GM18511 (cell line): ENCODE measurements at regions not wholly inside any gene's neighbourhood (a gene's known extent, or its start where the extent isn't known, plus 50 kb on each side); places are given as distances from the start of the nearest gene placed in this dataset.
"Not testable (repeated sequence)": the region's sequence is repeated elsewhere in the genome, so short reads cannot be mapped to it uniquely, and the experiment has no call there.

Experiments
- ATAC-seq: cut with Tn5 transposase; IDR thresholded peaks from one replicate; pipeline ENCODE4 v1.9.1; 2021; ENCODE audit warnings: mild to moderate bottlenecking, moderate library complexity; ENCODE audit not compliant: unreplicated experiment

GRCh38 chr12:25341877-25342276 is 91.1 kb upstream of the KRAS start:
- ATAC-seq, result not testable (repeated sequence)

GRCh38 chr12:25337916-25338315 is 87.2 kb upstream of the KRAS start:
- no peak for ATAC-seq

GRCh38 chr12:25332143-25332542 is 81.4 kb upstream of the KRAS start:
- ATAC-seq, result peak; percentile 86

- no peak for ATAC-seq
Measured at GRCh38 chr12:25328072-25328712, 77.5 kb upstream of the KRAS start.

GRCh38 chr12:25327321-25327720 is 76.6 kb upstream of the KRAS start:
- ATAC-seq, result no peak

- no peak for ATAC-seq
Measured at GRCh38 chr12:25326326-25326725, 75.6 kb upstream of the KRAS start.

GRCh38 chr12:25324861-25325260 is 74.1 kb upstream of the KRAS start:
- no peak for ATAC-seq

GRCh38 chr12:25323581-25323982 is 72.9 kb upstream of the KRAS start:
- ATAC-seq, result no peak

GRCh38 chr12:25322918-25323531 is 72.3 kb upstream of the KRAS start:
- no peak for ATAC-seq

GRCh38 chr12:25322351-25322750 is 71.6 kb upstream of the KRAS start:
- ATAC-seq, result no peak

- ATAC-seq, result no peak
Measured at GRCh38 chr12:25321772-25322171, 71.0 kb upstream of the KRAS start.

- ATAC-seq, result peak; percentile 82
Measured at GRCh38 chr12:25320123-25321006, 69.6 kb upstream of the KRAS start.

- no peak for ATAC-seq
Measured at GRCh38 chr12:25319233-25319984, 68.7 kb upstream of the KRAS start.

- ATAC-seq, result no peak
Measured at GRCh38 chr12:25317553-25317952, 66.8 kb upstream of the KRAS start.

GRCh38 chr12:25315388-25315787 is 64.7 kb upstream of the KRAS start:
- ATAC-seq, result no peak

GRCh38 chr12:25313266-25313990 is 62.7 kb upstream of the KRAS start:
- ATAC-seq, result not testable (repeated sequence)

- no peak for ATAC-seq
Measured at GRCh38 chr12:25311506-25311905, 60.8 kb upstream of the KRAS start.

GRCh38 chr12:25310071-25310470 is 59.3 kb upstream of the KRAS start:
- ATAC-seq, result not testable (repeated sequence)

GRCh38 chr12:25308756-25309155 is 58.0 kb upstream of the KRAS start:
- ATAC-seq, result no peak

- ATAC-seq, result no peak
Measured at GRCh38 chr12:25307818-25308217, 57.1 kb upstream of the KRAS start.
